ENCODE measurements at regions not wholly inside any gene's neighbourhood (a gene's known extent, or its start where the extent isn't known, plus 50 kb on each side); places are given as distances from the start of the nearest gene placed in this dataset.

DNA sequence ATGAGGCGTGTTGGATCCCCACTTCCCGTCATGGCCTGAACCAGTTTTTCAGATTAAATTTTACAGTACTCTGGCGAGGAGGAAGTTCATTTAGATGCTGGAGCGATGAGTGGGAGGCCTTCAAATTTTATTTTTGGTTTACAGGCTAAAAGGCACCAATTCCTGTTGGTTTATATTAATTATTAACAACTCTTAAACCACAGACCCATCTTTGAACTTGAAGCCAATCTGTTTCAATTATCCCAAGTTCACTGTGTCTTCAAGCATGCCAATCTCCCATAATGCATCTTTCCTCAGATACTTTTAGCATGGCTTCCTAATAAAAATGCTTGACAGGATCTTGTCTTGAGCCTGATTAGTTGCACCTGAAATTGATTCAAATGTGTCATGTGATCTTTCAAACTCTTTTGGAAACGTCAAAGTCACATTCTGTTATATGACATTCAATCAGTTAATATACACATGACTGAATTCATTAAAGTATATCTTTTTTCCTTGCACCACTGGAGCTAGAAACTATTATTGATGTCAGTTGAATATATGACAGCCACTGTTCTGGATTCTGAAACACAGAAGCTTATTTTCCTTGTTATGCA lies 641.7 kb upstream of the TMEM132C start:
- Histone ChIP-seq H3K27me3 (no peaks in the 10 kb centered on the region), H3K4me1 (peaks cover 0 to 5% (median 2%) of the 10 kb centered on the region in 4 donors), H3K36me3 (no peaks in the 10 kb centered on the region), H3K4me3 (peak overlapping the region in 1 of 4 donors; percentile 27), H3K9me3 (peaks cover 0 to 4% (median 0%) of the 10 kb centered on the region in 4 donors), H3K27ac (peak overlapping the region in 1 of 5 donors; percentile 10)
- TF ChIP-seq POLR2AphosphoS5 (IDR thresholded peaks at IDR 0.05) (no peak), EP300 (IDR thresholded peaks at IDR 0.05) (no peak), POLR2A (IDR thresholded peaks at IDR 0.05) (no peak)
- WGBS, 5 donors = 83 to 86% (median 84%) methylated on average over 5 of the region's 5 CpGs
- intact Hi-C loops (cut with DNase I; ENCODE audit: low total_unique reads) = no loop called here
- no peak for DNase-seq

DNA sequence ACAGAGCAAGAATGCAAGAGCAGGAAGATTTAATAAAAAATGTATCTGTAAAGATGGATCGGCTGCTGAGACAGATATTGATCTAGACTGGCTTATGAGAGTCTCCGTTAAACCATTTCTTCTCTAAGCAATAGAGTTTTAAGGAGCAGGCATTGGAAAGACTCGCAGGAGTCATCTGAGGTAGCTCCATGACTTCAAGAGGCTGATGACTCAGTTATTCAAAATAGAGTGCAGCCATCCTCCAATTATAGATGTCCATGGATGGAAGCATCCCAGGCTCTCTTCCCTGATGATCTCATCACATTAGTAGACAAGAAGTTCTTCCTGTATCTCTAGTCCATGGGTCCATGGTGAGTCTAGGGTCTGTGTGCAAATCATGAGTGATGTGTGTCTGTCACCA lies 638.3 kb upstream of the TMEM132C start:
- Histone ChIP-seq H3K4me3 (no peak overlapping the region), H3K36me3 (no peaks in the 10 kb centered on the region), H3K27me3 (no peaks in the 10 kb centered on the region), H3K4me1 (no peaks in the 10 kb centered on the region), H3K9me3 (no peaks in the 10 kb centered on the region), H3K27ac (no peak overlapping the region)
- DNase-seq = no peak
- 73 to 90% (median 84%) methylated on average over 3 of the region's 3 CpGs for WGBS, 5 donors
- intact Hi-C loops (cut with DNase I; ENCODE audit: low total_unique reads) = no loop called here
- TF ChIP-seq, protein P1, sequence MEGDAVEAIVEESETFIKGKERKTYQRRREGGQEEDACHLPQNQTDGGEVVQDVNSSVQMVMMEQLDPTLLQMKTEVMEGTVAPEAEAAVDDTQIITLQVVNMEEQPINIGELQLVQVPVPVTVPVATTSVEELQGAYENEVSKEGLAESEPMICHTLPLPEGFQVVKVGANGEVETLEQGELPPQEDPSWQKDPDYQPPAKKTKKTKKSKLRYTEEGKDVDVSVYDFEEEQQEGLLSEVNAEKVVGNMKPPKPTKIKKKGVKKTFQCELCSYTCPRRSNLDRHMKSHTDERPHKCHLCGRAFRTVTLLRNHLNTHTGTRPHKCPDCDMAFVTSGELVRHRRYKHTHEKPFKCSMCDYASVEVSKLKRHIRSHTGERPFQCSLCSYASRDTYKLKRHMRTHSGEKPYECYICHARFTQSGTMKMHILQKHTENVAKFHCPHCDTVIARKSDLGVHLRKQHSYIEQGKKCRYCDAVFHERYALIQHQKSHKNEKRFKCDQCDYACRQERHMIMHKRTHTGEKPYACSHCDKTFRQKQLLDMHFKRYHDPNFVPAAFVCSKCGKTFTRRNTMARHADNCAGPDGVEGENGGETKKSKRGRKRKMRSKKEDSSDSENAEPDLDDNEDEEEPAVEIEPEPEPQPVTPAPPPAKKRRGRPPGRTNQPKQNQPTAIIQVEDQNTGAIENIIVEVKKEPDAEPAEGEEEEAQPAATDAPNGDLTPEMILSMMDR (IDR thresholded peaks at IDR 0.05) = no peak
- TF ChIP-seq POLR2AphosphoS5 (IDR thresholded peaks at IDR 0.05) (peak in 1 of 3 donors; percentile 4), EP300 (IDR thresholded peaks at IDR 0.05) (no peak)

DNA sequence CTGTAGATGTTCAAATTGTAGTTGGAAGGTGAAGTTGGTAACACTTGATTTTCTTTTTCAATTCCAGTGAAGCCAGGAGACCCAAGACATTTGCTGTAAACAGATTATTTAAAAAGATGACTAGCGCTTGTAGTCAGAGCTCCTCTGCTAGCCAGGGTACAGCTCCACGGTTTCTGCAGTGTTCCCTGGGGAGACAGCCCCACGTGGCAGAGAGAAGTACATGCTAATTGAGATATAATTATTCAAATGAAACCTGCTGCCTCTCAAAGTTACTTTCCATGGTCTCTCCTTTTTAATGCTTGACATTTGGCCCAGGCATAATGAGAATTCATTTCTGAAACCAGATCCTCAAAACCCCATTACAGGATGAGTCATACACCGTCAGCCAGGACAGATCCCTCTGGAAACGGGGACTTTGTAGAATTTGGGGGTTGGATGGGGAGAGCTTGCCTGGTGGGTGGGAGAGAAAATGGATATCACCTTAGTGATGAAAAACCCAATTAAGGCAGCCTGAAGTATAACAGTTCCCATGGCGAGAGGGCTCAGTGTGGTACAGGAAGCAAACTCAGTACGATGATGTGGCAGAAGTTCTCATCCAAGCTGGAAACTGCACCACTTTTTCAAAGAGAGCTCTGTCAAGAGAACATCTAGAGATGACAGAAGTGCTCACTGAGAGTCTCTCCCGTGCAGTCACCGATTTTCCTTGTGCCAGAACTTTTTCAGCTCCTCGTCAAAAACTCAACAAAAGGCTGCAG lies 637.7 kb upstream of the TMEM132C start:
- Histone ChIP-seq H3K4me1 (no peaks in the 10 kb centered on the region), H3K36me3 (no peaks in the 10 kb centered on the region), H3K27ac (no peak overlapping the region), H3K4me3 (no peak overlapping the region), H3K9me3 (no peaks in the 10 kb centered on the region), H3K27me3 (no peaks in the 10 kb centered on the region)
- intact Hi-C loops (cut with DNase I; ENCODE audit: low total_unique reads) = no loop called here
- TF ChIP-seq EP300 (IDR thresholded peaks at IDR 0.05) (no peak), POLR2AphosphoS5 (IDR thresholded peaks at IDR 0.05) (no peak), POLR2A (IDR thresholded peaks at IDR 0.05) (no peak)
- TF ChIP-seq, protein P1 (IDR thresholded peaks at IDR 0.05) = no peak
- WGBS, 5 donors = 61 to 69% (median 66%) methylated on average over 10 of the region's 10 CpGs
- no peak for DNase-seq

DNA sequence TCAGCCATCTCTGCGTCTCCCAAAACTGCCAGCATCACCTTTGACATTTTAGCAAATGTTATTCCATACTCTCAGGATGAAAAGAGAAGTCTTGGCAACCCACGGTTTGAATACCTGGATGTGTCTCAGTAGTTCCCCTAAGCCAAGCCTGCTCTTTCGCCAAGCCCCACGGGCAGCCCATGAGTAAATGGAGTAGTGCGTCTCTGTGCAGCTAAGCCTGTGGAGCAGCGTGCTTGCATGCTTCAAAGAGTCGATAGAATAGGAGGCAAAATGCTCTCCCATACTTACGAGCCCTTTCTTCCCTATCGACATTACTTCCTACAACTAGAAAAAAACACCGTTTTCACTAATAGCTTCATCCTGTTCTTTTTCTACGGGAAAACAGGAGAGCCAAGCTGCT lies 634.5 kb upstream of the TMEM132C start:
- H3K4me1 ChIP-seq = no peaks in the 10 kb centered on the region
- H3K9me3 ChIP-seq = no peaks in the 10 kb centered on the region
- no peaks in the 10 kb centered on the region for H3K27me3 ChIP-seq
- no peaks in the 10 kb centered on the region for H3K36me3 ChIP-seq
- no peak overlapping the region for H3K4me3 ChIP-seq
- DNase-seq = no peak
- TF ChIP-seq, protein P1 (IDR thresholded peaks at IDR 0.05) = no peak
- TF ChIP-seq POLR2AphosphoS5 (IDR thresholded peaks at IDR 0.05) = no peak
- TF ChIP-seq POLR2A (IDR thresholded peaks at IDR 0.05) = no peak
- TF ChIP-seq EP300 (IDR thresholded peaks at IDR 0.05) = no peak
- 80 to 92% (median 88%) methylated on average over 11 of the region's 11 CpGs for WGBS, 5 donors
- intact Hi-C loops (cut with DNase I; ENCODE audit: low total_unique reads) = no loop called here
- H3K27ac ChIP-seq = no peak overlapping the region

DNA sequence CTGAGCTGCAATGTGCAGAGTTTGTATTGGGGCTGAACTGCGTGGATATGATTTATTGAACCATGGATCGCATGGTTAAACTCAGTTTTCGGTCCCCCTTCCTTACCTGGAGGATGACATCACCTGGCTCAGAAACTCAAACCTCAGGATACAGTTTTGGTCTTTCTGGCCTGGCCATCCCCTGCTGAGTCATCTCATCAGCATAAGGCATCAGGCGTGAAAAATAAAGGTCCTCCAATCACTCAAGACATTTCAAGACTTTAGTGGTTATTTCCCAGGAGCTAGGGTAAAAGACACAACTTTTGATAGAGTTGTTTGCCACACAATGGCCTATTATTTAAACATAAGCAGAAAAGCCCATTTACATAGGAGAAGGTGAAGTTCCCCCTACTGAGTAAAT lies 631.1 kb upstream of the TMEM132C start:
- 83 to 87% (median 84%) methylated on average over 4 of the region's 4 CpGs for WGBS, 5 donors
- peaks cover 0 to 4% (median 0%) of the 10 kb centered on the region in 4 donors for H3K4me1 ChIP-seq
- intact Hi-C loops (cut with DNase I; ENCODE audit: low total_unique reads) = no loop called here
- H3K9me3 ChIP-seq = no peaks in the 10 kb centered on the region
- no peak for DNase-seq
- no peaks in the 10 kb centered on the region for H3K27me3 ChIP-seq
- TF ChIP-seq POLR2A (IDR thresholded peaks at IDR 0.05) (no peak), EP300 (IDR thresholded peaks at IDR 0.05) (no peak), POLR2AphosphoS5 (IDR thresholded peaks at IDR 0.05) (no peak)
- TF ChIP-seq, protein P1 (IDR thresholded peaks at IDR 0.05) = no peak
- no peak overlapping the region for H3K27ac ChIP-seq
- no peaks in the 10 kb centered on the region for H3K36me3 ChIP-seq
- no peak overlapping the region for H3K4me3 ChIP-seq

Measured in stomach (tissue), 8 donors.